ENCODE measurements at regions not wholly inside any gene's neighbourhood (a gene's known extent, or its start where the extent isn't known, plus 50 kb on each side); places are given as distances from the start of the nearest gene placed in this dataset.

GRCh38 chr1:96313216-96313615, 408.4 kb upstream of the PTBP2 start:
- Histone ChIP-seq H3K9ac (replicated peaks in 1 of 4; ENCODE audit: extremely low read depth in 1 of 4, low read depth in 3 of 4, low read length in 3 of 4) (no peak overlapping the region), H3K4ac (replicated peaks; ENCODE audit: insufficient read length, low read depth, low read length) (no peak overlapping the region), H2BK20ac (ENCODE audit: low read length) (no peak overlapping the region), H3K79me2 (ENCODE audit: control insufficient read depth in 1 of 2, insufficient read depth in 2 of 2, low read length in 2 of 2) (no peaks in the 10 kb centered on the region), H4K5ac (ENCODE audit: insufficient read length, low read depth, low read length) (no peak overlapping the region), H2BK12ac (ENCODE audit: low read depth, low read length) (no peak overlapping the region), H3K27me3 (replicated peaks in 1 of 4; ENCODE audit: control insufficient read depth in 3 of 4, extremely low read depth in 1 of 4, insufficient read depth in 3 of 4, low read length in 3 of 4) (no peaks in the 10 kb centered on the region), H3K27ac (ENCODE audit: low read depth, low read length) (no peak overlapping the region), H4K20me1 (replicated peaks in 1 of 2; ENCODE audit: control insufficient read depth in 1 of 2, insufficient read depth in 2 of 2, low read length in 2 of 2) (no peaks in the 10 kb centered on the region), H3K18ac (ENCODE audit: extremely low read depth, low read length) (no peak overlapping the region), H3K14ac (ENCODE audit: insufficient read length) (no peak overlapping the region), H3K79me1 (ENCODE audit: low read depth, low read length) (no peaks in the 10 kb centered on the region), H3K4me2 (ENCODE audit: insufficient read depth in 1 of 2, low read depth in 2 of 2, low read length in 2 of 2) (no peak overlapping the region), H3K4me3 (ENCODE audit: extremely low read depth in 1 of 4, insufficient read depth in 2 of 4, low read depth in 3 of 4, low read length in 4 of 4) (no peak overlapping the region), H4K8ac (ENCODE audit: extremely low read depth, insufficient read depth, low read length) (no peak overlapping the region), H3K36me3 (ENCODE audit: control insufficient read depth in 2 of 4, insufficient read depth in 4 of 4, low read length in 3 of 4) (no peaks in the 10 kb centered on the region), H3K4me1 (replicated peaks in 1 of 4; ENCODE audit: control insufficient read depth in 3 of 4, insufficient read depth in 4 of 4, low read length in 3 of 4) (no peaks in the 10 kb centered on the region), H2AK5ac (ENCODE audit: low read depth, low read length) (no peak overlapping the region), H2BK5ac (ENCODE audit: low read depth, low read length) (no peak overlapping the region), H3K56ac (replicated peaks; ENCODE audit: insufficient read length, low read depth, low read length) (no peak overlapping the region), H3K9me3 (ENCODE audit: insufficient read depth in 2 of 2, low read depth in 1 of 2, low read length in 1 of 2) (no peaks in the 10 kb centered on the region), H2BK15ac (ENCODE audit: low read length) (no peak overlapping the region), H4K91ac (replicated peaks; ENCODE audit: insufficient read length, low read length) (no peak overlapping the region), H2BK120ac (replicated peaks; ENCODE audit: low read depth, low read length) (no peak overlapping the region), H2AFZ (ENCODE audit: low read length) (no peak overlapping the region), H3K23ac (ENCODE audit: insufficient read length) (no peak overlapping the region), H3K23me2 (ENCODE audit: low read depth, low read length) (no peaks in the 10 kb centered on the region)
- no peak for FAIRE-seq
- 79% methylated on average over 1 of the region's 1 CpG; no CpG with 5 or more reads in 1 of the 2 experiments for WGBS, 2 experiments (ENCODE audit: extremely low coverage in 1 of 2, insufficient coverage in 1 of 2, insufficient read length in 1 of 2, insufficient replicate concordance in 2 of 2, low coverage in 1 of 2, low lambda C conversion rate in 2 of 2, missing lambda C conversion rate in 1 of 2)
- ChIA-PET POLR2A (ENCODE audit: partially characterized antibody) (no interaction called here), CTCF (ENCODE audit: partially characterized antibody) (interaction anchor here (0.6 kb wide), 1 partner anchor 372 kb away, joined by 3 read pairs; no protein-coding TSS in a partner anchor)
- no peak for DNase-seq (ENCODE audit: low read depth in 1 of 2, low spot score in 2 of 2)
- TF ChIP-seq HDAC6 (IDR thresholded peaks at IDR 0.05; ENCODE audit: low read depth, low read length) = no peak
- TF ChIP-seq SIRT6 (IDR thresholded peaks at IDR 0.05; ENCODE audit: low read length) = no peak
- no peak for TF ChIP-seq POU5F1 (IDR thresholded peaks at IDR 0.05; ENCODE audit: low read depth, low read length)
- no peak for TF ChIP-seq HDAC2 (IDR thresholded peaks at IDR 0.05; ENCODE audit: borderline replicate concordance in 1 of 2, low read depth in 2 of 2, low read length in 2 of 2)
- no peak for TF ChIP-seq ATF3 (IDR thresholded peaks at IDR 0.05; ENCODE audit: insufficient read depth, low read depth, low read length)
- no peak for TF ChIP-seq NANOG (IDR thresholded peaks at IDR 0.05; ENCODE audit: insufficient read depth, low read depth, low read length, poor library complexity, severe bottlenecking)
- TF ChIP-seq SIN3A (conservative IDR thresholded peaks at IDR 0.05 in 1 of 2, IDR thresholded peaks at IDR 0.05 in 1 of 2; ENCODE audit: low read depth in 1 of 2, low read length in 2 of 2) = no peak
- TF ChIP-seq PHF8 (conservative IDR thresholded peaks at IDR 0.05; ENCODE audit: low read depth, low read length) = no peak
- TF ChIP-seq CHD2 (IDR thresholded peaks at IDR 0.05; ENCODE audit: low read length) = no peak
- TF ChIP-seq CREB1 (IDR thresholded peaks at IDR 0.05) = no peak
- no peak for TF ChIP-seq SP1 (IDR thresholded peaks at IDR 0.05; ENCODE audit: low read depth, low read length)
- TF ChIP-seq USF2 (IDR thresholded peaks at IDR 0.05; ENCODE audit: low read length) = no peak
- no peak for TF ChIP-seq GTF2F1 (IDR thresholded peaks at IDR 0.05; ENCODE audit: borderline replicate concordance, low read depth, low read length)
- no peak for TF ChIP-seq BRCA1 (IDR thresholded peaks at IDR 0.05; ENCODE audit: low read depth, low read length)

Data from H1 (cell line).